ENCODE measurements at regions not wholly inside any gene's neighbourhood (a gene's known extent, or its start where the extent isn't known, plus 50 kb on each side); places are given as distances from the start of the nearest gene placed in this dataset.

DNA sequence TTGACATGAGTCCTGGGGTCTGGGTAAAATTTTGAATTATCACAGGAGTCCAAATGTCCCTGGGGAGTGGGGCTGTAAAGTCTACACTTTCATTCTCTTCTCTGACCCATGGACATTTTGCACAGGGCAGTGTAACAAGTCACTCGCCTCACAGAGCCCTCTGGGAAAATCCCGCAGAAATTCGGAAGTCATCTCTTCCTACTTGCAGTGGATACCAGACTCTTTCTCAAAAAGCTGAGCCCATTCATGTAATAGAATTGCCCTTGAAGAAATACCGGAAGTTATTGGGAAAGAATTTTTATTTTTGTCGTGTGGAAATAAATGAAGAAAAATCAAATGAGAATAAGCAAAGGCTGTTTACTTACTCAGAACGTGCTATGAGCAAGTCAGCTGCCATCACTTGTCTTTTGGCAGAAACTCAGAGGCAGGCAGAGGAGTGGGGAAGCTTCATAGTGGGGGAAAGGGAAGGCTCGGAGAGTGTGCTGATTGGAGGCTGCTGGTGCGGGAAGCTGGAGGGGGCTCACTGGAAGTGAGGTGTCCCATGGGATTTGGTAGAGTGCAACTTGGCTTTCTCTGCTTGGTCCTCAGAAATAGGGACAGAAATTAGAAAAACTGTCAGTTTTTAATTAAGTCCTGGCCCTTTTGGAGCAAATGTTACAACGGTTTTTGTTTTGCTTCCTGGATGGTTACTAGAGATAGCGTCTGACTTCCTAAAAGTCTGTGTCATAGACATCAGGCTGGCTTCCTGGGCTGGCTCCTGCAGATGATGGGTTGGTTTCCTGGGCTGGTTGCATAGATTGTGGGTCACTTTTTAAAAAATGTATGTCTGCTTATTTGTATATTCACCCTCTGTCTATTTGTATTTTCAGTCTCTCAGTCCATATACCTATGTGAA lies 79.8 kb upstream of the EEF1E1 start:
- peak; percentile 11; the same call in 1 of the 3 replicates for ATAC-seq
- H4K20me1 ChIP-seq (replicated peaks; ENCODE audit: insufficient read depth), result no peaks in the 10 kb centered on the region
- Mint-ChIP-seq H3K9me3 (no peaks in the 10 kb centered on the region), H3K27ac (no peak overlapping the region), H3K27me3 (ENCODE audit: insufficient read depth, low read depth, poor library complexity) (peaks cover 4% of the 10 kb centered on the region), H3K4me1 (peaks cover 34% of the 10 kb centered on the region), H3K36me3 (ENCODE audit: low read depth) (no peaks in the 10 kb centered on the region), H3K4me3 (no peak overlapping the region; the same call in 2 of the 3 replicates)
- peak overlapping the region; percentile 14; the same call in 1 of the 2 replicates for H2AFZ ChIP-seq
- no peaks in the 10 kb centered on the region for H3K27me3 ChIP-seq (ENCODE audit: insufficient read depth)
- 0 out of 2 replicates have a peak overlapping the region, but pooled peaks have one; percentile 35 for H3K27ac ChIP-seq (ENCODE audit: low read depth)
- H3K79me2 ChIP-seq (replicated peaks; ENCODE audit: insufficient read depth), result no peaks in the 10 kb centered on the region
- H3K9me2 ChIP-seq (ENCODE audit: insufficient read depth), result no peaks in the 10 kb centered on the region
- no peaks in the 10 kb centered on the region for H3F3A ChIP-seq (replicated peaks; ENCODE audit: low read depth)
- TF ChIP-seq NANOG (IDR thresholded peaks at IDR 0.05; ENCODE audit: borderline replicate concordance) (no peak), JUNB (IDR thresholded peaks at IDR 0.05; ENCODE audit: unreplicated experiment) (no peak), EZH2phosphoT487 (IDR thresholded peaks at IDR 0.05; ENCODE audit: unreplicated experiment) (no peak), STAT1 (IDR thresholded peaks at IDR 0.05; ENCODE audit: unreplicated experiment) (no peak)
- TF ChIP-seq, protein P1, sequence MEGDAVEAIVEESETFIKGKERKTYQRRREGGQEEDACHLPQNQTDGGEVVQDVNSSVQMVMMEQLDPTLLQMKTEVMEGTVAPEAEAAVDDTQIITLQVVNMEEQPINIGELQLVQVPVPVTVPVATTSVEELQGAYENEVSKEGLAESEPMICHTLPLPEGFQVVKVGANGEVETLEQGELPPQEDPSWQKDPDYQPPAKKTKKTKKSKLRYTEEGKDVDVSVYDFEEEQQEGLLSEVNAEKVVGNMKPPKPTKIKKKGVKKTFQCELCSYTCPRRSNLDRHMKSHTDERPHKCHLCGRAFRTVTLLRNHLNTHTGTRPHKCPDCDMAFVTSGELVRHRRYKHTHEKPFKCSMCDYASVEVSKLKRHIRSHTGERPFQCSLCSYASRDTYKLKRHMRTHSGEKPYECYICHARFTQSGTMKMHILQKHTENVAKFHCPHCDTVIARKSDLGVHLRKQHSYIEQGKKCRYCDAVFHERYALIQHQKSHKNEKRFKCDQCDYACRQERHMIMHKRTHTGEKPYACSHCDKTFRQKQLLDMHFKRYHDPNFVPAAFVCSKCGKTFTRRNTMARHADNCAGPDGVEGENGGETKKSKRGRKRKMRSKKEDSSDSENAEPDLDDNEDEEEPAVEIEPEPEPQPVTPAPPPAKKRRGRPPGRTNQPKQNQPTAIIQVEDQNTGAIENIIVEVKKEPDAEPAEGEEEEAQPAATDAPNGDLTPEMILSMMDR (conservative IDR thresholded peaks at IDR 0.05; ENCODE audit: low read depth in 2 of 2), result no peak
- TF ChIP-seq, protein P2, sequence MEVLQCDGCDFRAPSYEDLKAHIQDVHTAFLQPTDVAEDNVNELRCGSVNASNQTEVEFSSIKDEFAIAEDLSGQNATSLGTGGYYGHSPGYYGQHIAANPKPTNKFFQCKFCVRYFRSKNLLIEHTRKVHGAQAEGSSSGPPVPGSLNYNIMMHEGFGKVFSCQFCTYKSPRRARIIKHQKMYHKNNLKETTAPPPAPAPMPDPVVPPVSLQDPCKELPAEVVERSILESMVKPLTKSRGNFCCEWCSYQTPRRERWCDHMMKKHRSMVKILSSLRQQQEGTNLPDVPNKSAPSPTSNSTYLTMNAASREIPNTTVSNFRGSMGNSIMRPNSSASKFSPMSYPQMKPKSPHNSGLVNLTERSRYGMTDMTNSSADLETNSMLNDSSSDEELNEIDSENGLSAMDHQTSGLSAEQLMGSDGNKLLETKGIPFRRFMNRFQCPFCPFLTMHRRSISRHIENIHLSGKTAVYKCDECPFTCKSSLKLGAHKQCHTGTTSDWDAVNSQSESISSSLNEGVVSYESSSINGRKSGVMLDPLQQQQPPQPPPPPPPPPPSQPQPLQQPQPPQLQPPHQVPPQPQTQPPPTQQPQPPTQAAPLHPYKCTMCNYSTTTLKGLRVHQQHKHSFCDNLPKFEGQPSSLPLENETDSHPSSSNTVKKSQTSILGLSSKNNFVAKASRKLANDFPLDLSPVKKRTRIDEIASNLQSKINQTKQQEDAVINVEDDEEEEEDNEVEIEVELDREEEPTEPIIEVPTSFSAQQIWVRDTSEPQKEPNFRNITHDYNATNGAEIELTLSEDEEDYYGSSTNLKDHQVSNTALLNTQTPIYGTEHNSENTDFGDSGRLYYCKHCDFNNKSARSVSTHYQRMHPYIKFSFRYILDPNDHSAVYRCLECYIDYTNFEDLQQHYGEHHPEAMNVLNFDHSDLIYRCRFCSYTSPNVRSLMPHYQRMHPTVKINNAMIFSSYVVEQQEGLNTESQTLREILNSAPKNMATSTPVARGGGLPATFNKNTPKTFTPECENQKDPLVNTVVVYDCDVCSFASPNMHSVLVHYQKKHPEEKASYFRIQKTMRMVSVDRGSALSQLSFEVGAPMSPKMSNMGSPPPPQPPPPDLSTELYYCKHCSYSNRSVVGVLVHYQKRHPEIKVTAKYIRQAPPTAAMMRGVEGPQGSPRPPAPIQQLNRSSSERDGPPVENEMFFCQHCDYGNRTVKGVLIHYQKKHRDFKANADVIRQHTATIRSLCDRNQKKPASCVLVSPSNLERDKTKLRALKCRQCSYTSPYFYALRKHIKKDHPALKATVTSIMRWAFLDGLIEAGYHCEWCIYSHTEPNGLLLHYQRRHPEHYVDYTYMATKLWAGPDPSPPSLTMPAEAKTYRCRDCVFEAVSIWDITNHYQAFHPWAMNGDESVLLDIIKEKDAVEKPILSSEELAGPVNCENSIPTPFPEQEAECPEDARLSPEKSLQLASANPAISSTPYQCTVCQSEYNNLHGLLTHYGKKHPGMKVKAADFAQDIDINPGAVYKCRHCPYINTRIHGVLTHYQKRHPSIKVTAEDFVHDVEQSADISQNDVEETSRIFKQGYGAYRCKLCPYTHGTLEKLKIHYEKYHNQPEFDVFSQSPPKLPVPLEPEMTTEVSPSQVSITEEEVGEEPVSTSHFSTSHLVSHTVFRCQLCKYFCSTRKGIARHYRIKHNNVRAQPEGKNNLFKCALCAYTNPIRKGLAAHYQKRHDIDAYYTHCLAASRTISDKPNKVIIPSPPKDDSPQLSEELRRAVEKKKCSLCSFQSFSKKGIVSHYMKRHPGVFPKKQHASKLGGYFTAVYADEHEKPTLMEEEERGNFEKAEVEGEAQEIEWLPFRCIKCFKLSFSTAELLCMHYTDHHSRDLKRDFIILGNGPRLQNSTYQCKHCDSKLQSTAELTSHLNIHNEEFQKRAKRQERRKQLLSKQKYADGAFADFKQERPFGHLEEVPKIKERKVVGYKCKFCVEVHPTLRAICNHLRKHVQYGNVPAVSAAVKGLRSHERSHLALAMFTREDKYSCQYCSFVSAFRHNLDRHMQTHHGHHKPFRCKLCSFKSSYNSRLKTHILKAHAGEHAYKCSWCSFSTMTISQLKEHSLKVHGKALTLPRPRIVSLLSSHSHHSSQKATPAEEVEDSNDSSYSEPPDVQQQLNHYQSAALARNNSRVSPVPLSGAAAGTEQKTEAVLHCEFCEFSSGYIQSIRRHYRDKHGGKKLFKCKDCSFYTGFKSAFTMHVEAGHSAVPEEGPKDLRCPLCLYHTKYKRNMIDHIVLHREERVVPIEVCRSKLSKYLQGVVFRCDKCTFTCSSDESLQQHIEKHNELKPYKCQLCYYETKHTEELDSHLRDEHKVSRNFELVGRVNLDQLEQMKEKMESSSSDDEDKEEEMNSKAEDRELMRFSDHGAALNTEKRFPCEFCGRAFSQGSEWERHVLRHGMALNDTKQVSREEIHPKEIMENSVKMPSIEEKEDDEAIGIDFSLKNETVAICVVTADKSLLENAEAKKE (CRISPR knock-in tag; IDR thresholded peaks at IDR 0.05), result no peak
- TF ChIP-seq, protein P3, sequence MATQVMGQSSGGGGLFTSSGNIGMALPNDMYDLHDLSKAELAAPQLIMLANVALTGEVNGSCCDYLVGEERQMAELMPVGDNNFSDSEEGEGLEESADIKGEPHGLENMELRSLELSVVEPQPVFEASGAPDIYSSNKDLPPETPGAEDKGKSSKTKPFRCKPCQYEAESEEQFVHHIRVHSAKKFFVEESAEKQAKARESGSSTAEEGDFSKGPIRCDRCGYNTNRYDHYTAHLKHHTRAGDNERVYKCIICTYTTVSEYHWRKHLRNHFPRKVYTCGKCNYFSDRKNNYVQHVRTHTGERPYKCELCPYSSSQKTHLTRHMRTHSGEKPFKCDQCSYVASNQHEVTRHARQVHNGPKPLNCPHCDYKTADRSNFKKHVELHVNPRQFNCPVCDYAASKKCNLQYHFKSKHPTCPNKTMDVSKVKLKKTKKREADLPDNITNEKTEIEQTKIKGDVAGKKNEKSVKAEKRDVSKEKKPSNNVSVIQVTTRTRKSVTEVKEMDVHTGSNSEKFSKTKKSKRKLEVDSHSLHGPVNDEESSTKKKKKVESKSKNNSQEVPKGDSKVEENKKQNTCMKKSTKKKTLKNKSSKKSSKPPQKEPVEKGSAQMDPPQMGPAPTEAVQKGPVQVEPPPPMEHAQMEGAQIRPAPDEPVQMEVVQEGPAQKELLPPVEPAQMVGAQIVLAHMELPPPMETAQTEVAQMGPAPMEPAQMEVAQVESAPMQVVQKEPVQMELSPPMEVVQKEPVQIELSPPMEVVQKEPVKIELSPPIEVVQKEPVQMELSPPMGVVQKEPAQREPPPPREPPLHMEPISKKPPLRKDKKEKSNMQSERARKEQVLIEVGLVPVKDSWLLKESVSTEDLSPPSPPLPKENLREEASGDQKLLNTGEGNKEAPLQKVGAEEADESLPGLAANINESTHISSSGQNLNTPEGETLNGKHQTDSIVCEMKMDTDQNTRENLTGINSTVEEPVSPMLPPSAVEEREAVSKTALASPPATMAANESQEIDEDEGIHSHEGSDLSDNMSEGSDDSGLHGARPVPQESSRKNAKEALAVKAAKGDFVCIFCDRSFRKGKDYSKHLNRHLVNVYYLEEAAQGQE (IDR thresholded peaks at IDR 0.05; ENCODE audit: unreplicated experiment), result no peak
- H3K4me1 ChIP-seq (ENCODE audit: insufficient read depth), result peaks cover 4% of the 10 kb centered on the region; the same call in 1 of the 2 replicates
- H3K4me3 ChIP-seq, result no peak overlapping the region
- H3K36me3 ChIP-seq (ENCODE audit: insufficient read depth), result no peaks in the 10 kb centered on the region
- DNase-seq (ENCODE audit: low spot score), result no peak
- no peak overlapping the region for H3K4me2 ChIP-seq

All from GM23338 (cell line).